Amygdala (tissue), 56 donors: ENCODE measurements at regions not wholly inside any gene's neighbourhood (a gene's known extent, or its start where the extent isn't known, plus 50 kb on each side); places are given as distances from the start of the nearest gene placed in this dataset.

Experiments used
- DNase-seq, 56 donors: peaks; one replicate each; lab custom pipeline; 2025; lab: John Stamatoyannopoulos, UW

DNA sequence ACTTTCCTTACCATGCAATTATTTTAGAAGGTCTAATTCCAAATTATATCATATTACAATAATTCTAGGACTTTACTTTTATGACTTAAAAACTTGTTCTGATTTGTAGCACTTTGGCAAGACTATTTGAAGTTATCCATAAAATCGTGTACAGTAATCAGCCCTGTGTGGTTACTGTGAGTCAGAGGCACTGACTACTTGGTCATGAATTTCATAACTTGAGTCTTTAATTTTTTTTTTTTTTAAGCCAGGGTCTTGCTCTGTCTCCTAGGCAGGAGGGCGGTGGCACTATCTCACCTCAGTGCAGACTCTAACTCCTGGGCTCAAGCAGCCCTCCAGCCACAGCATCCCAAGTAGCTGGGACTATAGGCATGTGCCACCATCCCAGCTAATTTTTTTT lies 1319.2 kb upstream of the SLC10A2 start:
- DNase-seq = no peak

DNA sequence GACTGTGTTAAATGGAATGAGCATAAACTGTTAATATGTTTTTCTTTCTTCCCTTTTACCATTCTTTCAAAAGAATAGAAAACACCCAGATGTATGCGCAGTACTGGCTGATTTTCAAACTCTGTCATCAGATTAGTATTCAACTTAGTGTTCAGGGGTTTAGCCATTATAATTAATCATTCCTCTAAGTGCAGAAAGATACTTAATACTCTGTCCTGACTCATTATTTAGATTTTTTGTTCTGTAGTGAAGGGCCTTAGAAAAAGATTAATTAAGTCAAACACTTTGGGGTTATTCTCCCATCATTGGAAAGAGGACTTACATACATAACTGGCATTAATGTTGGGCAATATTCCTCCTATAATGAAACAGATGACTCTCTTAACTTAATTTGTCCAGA lies 1316.7 kb upstream of the SLC10A2 start:
- no peak for DNase-seq

DNA sequence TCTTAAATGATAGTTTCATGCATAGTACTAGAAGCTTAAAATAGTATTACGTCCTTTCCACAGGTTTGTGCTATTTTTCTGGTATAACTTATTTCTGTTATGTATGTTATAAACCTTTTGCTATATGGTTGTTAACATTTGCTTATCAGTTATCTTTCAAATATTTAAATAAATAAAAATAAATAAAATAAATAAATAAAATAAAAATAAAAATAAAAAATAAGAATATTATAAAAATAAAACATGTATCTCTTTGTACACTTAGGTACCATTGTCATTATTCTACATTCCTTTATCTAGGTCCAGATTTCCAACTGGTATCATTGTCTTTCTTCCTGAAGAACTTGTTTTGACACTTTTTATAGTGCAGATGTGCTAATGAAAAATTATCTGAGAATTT lies 1310.4 kb upstream of the SLC10A2 start:
- DNase-seq = no peak

DNA sequence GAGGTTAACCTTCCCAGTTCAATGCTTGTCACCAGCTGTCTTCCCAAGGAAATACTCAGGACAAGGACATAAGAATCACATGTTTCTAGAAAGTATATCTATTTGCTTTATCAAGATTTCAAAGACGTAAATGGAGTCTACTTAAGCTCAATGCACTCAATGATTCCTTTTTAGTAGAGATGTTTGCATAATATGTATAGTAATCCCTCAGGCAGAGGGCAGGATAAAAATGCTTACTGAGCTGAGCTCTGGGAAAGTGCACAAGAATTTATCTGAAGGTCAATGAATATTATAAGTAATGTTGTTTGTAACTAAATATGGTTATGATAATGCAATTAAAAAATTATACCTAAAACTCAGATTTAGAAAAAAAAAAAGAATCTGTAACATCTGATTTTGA lies 1309.4 kb upstream of the SLC10A2 start:
- no peak for DNase-seq

DNA sequence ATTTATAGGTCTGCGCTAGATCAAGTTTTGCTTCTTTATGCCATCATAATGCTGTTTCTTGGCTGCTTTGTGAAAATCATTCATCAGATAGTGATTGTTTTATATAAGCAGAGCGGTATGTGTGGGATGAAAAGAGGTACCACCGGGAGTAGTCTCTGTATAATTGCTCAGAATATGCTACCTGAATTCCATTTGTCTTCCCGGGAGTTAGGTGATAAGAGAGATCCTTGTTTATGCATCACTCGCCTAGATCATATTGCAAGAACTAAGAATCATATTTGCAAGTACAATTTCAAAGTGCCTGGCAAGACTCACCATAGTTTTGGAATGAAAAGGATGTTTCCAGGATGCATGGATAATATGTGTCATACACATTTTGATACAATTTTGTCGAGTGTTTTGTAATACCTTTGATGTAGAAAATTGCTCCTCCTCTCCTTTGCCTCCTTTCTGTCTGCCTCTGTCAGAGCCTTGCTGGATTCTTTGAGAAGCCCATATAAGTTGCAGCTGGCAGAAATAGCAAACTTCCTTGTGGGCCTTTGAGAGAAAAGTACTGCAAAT lies 1306.0 kb upstream of the SLC10A2 start:
- no peak for DNase-seq

DNA sequence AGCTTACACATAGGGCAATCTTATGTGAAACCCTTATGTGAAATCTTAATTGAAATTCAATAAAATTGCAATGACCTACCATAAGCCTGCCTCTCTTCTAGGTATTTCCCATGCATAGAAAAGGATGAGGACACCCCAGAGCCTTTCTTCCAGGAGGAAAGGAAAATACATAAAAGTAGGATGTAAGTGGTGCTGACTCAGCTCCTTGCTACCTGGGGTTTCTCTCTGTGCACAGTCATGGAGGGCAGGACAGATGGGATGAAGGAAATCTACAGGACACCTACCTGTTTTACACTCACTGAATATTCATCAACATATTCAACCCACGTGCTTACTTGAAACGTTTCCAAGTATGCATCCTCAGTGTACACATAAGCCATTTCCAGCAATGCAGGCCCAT lies 1299.2 kb upstream of the SLC10A2 start:
- DNase-seq = no peak

DNA sequence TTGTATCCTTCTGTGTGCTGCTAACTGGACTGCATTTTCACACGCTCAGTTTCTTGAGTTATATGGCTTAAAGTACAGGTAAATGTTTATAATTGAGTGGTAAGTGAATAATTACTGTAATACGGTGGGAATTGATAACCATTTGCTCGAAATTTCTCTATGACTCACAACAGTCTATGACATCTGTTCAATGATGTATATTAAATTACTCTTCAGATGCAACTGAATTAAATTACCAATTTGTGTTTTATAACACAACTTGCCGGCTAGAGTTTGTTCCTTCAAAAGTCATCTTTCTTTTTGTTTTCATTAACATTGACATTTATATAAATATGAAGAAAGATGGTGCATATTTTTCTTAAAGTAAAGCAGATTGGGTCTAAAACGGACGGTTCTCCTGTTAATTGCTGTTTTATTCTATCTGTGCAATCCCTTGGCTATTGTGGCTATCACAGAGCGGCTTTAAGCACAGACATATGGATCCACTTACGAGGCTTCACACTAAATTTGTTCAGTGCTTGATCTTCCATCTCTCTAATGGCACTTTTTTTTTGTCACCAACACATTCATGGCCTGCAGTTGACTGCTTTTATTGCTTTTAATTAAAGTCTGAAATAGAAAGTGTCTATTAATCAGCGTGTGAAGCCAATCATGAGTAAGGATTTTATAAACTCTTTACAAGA lies 1291.6 kb upstream of the SLC10A2 start:
- no peak for DNase-seq

DNA sequence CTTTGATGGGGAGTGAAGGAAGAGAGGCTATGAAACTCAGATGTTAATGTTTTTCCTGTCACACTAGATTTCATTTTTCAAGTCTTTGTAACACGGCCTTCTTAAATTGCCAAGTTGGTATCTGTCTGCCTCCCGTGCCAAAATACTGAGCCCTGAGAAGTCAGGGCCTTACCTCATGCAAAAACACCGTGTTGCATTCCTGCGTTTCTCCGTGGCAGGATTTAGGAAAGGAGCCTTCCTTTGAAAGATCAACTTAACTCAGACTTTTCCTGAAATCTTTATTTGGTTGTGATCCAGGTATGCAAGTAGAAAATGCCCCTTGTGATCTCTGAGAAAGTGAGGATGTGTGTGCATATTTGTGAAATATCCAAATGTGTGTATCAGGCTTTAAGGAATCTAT lies 1291.0 kb upstream of the SLC10A2 start:
- DNase-seq = no peak

DNA sequence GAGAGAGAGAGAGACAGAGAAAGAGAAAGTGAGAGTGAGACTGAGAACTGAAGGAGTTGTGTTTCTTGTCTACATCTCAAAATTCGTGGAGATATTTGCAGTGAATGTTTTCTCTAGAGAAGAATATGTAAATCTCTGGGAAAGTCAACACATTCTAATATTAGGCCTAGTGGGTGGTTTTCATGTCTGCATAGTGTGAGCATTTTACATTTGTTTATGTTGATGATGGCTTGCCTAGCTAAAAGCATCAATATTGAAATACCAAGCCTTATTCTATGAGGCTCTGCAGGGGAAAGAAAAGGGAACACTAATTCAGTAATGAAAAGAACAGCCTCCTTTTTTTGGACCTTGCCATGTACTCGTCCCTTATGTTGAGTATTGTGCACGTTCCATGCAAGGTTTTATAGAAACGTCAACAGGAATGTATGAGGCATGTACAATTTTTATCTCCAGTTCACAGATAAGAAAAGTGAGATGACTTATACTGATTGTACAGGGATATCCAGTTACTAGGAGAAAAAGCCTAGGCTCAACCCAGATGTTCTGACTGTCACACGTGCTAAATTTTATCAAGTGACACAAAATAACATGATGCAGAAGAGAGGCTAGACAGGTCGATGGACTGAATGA lies 1288.9 kb upstream of the SLC10A2 start:
- DNase-seq = no peak

DNA sequence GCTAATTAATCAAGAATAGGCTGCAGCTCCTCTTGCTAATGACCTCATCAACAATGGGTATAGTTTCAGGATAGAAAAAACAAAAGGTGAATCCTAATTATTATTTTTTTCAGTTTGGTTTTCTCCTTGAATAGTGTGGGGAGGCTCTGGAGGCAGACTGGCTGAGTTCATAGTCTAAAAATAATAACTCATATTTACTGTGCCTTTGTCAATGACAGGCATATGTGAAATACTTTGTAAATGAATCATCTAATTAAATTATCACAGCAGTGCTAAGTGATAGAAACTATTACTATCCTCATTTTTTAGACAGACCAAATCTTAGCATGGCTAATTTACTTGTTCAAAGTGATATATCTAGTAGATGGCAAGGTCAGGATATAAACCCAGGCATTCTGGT lies 1261.0 kb upstream of the SLC10A2 start:
- no peak for DNase-seq

DNA sequence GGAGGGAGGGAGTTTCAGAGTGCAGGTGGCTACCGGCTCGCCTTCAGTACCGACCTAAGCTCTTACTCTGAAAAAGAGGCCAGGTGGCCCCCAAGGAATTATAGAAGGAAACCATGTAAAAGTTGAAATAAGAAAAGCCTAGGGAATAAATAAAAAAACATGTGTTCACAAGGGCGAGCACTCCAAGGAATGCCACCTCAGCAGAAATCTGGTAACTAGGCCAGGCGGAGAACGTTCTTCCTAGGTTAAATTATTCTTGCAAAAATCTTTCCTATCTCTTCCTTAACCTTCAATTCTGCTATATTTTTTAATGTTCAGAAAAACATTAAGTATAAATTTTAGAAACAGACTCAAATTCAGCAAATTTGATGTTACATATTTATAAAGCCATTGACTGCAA lies 1260.3 kb upstream of the SLC10A2 start:
- DNase-seq = no peak

DNA sequence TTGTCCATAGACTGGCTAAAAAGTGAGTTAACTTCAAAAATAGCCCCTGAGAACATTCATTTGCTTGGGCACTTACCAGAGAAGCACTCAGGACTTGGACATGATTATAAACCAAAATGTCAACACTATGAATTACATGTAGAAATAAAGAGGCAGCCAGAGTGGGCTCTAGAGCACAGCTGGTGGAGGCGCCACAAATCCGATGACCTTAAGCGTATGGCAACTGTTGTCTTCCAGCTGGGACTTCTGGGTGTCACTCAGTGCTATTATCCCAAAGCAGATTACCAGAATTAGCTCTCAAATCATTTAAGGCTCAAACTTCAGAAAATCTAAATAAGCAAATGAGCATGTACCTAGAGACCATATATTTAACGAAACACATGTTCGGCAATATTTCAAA lies 1255.5 kb upstream of the SLC10A2 start:
- DNase-seq = no peak

DNA sequence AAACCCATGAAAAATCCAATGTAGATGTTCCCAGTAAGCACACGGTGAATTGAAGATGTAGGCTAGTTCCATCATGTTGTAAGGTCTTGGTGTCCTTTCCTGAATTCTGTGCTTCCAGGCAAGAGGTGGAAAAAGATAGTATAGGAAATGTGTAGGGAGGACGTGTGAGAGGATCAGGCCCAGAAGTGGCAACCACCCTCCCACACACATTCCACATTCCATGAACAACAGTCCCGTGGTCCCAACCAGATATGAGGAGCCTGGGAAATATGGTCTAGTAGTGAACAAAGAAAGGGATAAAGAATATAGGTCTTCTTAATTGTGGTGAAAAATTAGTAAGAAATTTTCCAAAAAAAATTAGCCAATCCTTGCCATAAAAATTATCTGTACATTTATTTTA lies 1254.2 kb upstream of the SLC10A2 start:
- no peak for DNase-seq

DNA sequence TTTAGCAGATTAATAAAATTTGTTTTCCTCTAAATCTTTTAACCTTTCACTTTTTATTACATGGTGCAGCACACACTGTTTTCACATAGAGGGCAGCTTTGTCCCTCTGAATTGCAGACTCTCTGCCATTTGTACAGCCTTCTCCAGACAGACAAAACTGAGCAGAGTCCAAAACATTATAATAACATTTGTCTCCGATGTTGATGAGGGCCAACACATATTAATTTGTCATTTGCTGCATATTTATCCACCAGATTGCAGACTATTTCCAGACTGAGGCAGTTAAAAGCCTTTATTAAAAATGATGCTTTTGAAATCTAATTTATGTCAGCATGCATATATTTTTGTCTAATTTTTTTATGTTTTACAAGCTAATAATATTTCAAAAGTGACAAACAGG lies 1251.9 kb upstream of the SLC10A2 start:
- DNase-seq = peak in 2 of 56 donors; percentile 4 to 19

DNA sequence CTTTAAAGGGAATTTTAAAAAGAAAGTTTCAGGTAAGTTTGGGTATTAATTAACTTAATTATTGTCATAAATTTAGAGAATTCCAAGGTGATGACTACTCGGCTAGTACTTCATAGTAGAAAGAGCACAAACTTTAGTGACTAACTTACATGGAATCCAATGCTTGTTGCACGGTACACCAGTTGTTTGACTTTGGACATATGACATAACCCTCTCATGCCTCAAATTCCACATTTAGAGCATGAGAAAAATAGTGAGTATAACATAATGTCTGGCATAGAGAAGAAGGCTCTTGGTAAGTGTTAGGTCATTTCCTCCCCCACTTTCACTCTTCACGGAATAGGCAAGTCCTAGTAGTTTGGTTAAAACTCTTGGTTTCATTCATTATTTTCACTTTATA lies 1249.4 kb upstream of the SLC10A2 start:
- DNase-seq = no peak

DNA sequence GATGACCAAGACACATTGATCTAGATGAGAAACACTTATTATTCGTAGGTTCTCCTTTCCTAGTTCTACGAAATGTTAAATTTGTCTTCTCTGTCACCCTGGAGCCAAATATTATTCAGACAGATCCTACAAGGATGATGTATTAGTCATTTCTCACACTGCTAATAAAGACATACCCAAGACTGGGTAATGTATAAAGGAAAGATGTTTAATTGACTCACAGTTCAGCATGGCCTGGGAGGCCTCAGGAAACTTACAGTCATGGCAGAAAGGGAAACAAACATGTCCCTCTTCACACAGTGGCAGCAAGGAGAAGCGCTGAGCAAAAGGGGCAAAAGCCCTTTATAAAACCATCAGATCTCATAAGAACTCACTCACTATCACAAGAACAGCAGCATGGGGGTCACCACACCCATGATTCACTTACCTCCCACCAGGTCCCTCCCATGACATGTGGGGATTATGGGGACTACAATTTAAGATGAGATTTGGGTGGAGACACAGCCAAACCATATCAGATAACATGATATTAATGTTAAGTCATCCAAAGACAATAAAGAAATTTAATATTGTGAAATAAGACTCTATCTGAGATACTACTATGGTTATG lies 1248.8 kb upstream of the SLC10A2 start:
- DNase-seq = no peak

DNA sequence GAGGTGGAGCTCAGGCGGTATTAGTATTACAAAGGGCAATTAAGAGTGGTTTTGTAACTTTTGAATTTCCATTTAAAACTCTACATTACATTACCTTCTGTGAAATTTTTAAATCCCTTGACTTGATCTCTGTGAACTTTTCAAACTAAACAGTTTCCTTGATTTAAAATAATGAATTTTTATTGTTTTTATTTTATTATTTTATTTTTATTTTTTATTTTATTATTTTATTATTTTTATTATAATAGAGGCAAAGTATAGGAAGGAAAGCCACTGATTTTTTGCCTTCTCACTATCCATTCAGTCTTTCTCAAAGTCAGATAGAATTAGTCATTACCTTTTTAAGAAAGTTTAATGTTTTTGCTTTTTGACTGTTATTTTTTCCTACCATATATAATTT lies 1248.1 kb upstream of the SLC10A2 start:
- no peak for DNase-seq

DNA sequence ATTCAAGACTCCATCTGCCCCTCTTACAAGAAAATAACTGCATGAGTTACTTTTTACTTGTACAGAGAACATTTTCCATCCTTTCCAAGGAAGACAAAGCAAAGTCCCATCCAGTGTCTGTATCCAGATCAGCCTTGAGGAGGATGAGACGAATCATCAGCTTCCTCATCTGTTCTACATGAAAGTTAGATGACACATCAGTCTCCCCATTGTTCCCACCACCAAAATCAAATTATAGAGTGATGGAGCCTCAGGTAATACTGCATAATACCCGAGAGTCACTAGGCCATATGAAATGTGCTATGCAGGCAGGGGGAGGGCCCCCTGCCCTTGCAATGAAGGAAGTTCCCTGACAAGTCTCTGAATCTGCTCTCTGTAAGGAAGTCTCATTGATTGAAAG lies 1244.6 kb upstream of the SLC10A2 start:
- no peak for DNase-seq

DNA sequence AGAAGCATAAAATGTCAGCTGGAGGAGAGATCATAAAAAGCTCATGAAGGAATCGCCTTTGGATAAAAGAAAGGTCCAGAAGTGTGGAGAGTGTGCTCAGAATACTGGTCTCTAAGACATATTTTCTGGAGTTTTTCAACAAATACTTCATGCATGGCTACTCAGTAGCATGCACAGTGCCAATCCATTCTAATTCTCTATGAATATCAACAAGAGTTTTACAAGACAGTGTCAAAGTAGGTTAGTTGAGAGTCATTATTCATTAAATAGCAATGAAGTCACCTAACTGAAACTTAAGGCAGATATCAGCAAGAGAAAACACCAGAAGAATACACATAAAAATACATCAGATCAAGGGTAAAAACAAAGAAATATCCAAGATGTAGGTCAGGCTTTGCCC lies 1243.2 kb upstream of the SLC10A2 start:
- DNase-seq = no peak

DNA sequence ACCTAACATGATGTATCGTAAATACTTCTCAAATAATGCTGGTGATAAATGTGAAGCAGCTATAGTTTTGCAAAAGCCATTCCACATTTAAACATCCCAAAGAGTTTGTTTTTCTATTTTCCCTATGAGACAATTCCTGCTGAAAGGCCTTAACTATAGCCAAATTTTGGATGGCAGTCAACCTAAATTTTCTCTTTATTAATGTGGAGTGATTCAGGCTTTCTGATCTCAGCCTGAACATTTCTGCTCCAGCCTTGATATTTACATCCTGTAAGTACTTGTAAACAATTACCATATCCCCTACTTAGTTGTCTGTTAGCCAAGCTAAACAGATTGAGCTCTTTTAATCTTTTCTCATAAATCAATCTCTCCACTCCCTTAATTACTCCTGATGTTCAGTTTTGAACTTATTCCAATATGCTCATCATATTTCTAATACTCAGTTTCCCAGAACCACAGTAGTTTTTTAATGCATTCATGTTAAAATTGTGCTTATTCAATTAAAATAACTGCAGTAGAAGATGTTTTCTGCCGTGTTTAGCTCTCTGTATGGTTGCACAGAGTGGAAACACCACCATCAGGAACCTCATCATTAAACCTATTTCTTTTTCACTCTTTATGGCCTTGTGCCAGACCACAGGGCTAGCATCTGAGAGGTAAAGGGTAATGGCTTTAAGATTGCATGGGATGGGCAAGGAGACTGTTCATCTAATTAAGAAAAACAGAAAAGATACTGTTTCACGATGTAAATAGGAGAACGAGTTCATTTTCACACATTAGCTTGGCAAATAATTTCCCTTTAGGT lies 1235.2 kb upstream of the SLC10A2 start:
- DNase-seq = no peak

DNA sequence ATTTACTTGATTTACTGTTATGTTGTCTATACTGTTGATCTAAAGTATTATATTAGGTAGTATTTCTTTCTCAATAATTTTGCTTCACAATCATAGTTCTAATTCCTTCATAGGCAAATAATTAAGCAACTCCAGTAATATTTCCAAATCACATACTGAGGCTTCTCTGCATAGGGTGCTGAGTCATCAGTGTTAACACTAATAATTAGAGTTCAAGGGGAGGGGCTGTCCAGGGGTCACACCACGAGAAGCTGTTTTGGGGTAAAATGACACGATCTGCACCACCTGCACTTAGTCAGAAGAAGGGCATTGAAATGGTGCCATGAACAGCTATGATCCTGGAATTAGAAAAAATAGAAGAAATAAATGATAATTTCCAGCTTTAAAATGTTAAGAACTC lies 1230.9 kb upstream of the SLC10A2 start:
- no peak for DNase-seq
